A673 (cell line): ENCODE measurements at regions not wholly inside any gene's neighbourhood (a gene's known extent, or its start where the extent isn't known, plus 50 kb on each side); places are given as distances from the start of the nearest gene placed in this dataset.

Experiments used
- CTCF ChIP-seq: fragments of 300-800, 200-600 bp; sonication (generic); conservative IDR thresholded peaks from 2 replicates; pipeline ENCODE4 v1.5.1; 2017; ENCODE audit warnings: low read depth, mild to moderate bottlenecking, antibody characterized with exemption, low read length, moderate library complexity, mixed read lengths
- EZH2 ChIP-seq: fragments of 200-600 bp; sonication (generic); IDR thresholded peaks from 2 replicates; pipeline ENCODE4 v1.6.1; 2017; ENCODE audit warnings: borderline replicate concordance, low read depth, mild to moderate bottlenecking, mixed read lengths, antibody characterized with exemption, low read length; ENCODE audit not compliant: poor library complexity, severe bottlenecking

GRCh38 chr12:24561882-24562770 is 386.8 kb downstream of the BCAT1 start:
- TF ChIP-seq CTCF (0 out of 2 replicates have a peak, but pooled peaks have one; percentile 12), EZH2 (no peak)
